Tibial artery (tissue), 4 donors: ENCODE measurements at regions not wholly inside any gene's neighbourhood (a gene's known extent, or its start where the extent isn't known, plus 50 kb on each side); places are given as distances from the start of the nearest gene placed in this dataset.

Source experiments
- DNase-seq, 2 donors: peaks; one replicate each; pipeline ENCODE4 v3.0.0-alpha.2; 2019
- H3K27ac ChIP-seq, 2 donors: fragments of 200-600 bp; sonication (generic) in 1 of 2; 1 replicate in 1 of 2; 2 replicates in 1 of 2; pipeline ENCODE4 v1.5.1; 2018 to 2019; ENCODE audit warnings: mild to moderate bottlenecking in 1 of 2
- H3K27me3 ChIP-seq, 2 donors: fragments of 200-600 bp; sonication (generic) in 1 of 2; one replicate each; pipeline versions ENCODE4 v1.5.1 to v1.6.0; 2016 to 2019
- H3K36me3 ChIP-seq, 3 donors: fragments of 200-600 bp; sonication (generic) in 2 of 3; one replicate each; pipeline ENCODE4 v1.5.1; 2016 to 2019; ENCODE audit warnings: mild to moderate bottlenecking in 2 of 3
- H3K4me1 ChIP-seq, 4 donors: fragments of 200-600 bp; sonication (generic) in 2 of 4; 1 replicate in 3 of 4; 2 replicates in 1 of 4; pipeline ENCODE4 v1.5.1; 2016 to 2019
- H3K4me3 ChIP-seq, 2 donors: fragments of 200-600 bp; sonication (generic) in 1 of 2; 1 replicate in 1 of 2; 2 replicates in 1 of 2; pipeline ENCODE4 v1.5.1; 2018 to 2019; ENCODE audit warnings: mild to moderate bottlenecking in 2 of 2
- H3K9me3 ChIP-seq, 3 donors: fragments of 200-600 bp; sonication (generic) in 1 of 3; one replicate each; pipeline ENCODE4 v1.5.1; 2016 to 2019
- intact Hi-C: fragments of 100-400 bp; cut with DNase I; formaldehyde crosslinking; loops from one replicate; pipeline ENCODE4 v1.15.0; 2023; ENCODE audit warnings: low total_unique reads
- TF ChIP-seq, protein P1 (sequence below), 2 experiments: fragments of 200-600 bp in 1 of 2; fragments of 450-650 bp in 1 of 2; IDR thresholded peaks; one replicate each; pipeline ENCODE4 v1.5.1; 2017 to 2019; ENCODE audit warnings: antibody characterized with exemption in 2 of 2, mild to moderate bottlenecking in 1 of 2, moderate library complexity in 1 of 2

DNA sequence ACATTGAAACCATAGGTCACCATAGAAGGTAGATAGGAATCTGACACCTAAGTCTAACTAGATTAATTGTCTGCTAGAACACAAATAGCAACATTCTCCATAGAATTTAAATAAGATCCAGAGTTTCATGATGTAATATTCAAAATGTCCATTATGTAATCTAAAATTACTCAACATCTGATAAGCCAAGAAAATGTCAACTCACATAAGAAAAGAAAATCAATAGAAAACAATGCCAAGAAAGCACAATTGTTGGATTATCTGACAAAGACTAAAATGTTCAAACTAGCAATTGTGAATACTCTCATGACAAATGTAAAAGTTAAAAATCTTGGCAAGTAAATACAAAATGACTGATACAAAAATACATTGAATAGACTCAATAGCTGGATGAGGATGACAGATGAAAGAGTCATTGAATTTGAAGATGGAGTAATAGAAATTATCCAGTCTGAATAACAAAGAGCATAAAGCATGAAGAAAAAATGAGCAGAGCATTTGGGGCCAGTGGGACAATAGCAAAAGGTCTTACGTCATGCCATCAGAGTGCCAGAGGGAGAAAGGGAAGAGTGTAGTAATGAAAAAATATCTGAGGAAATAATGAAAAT lies 358.6 kb downstream of the METTL4 start:
- DNase-seq, result no peak
- H3K4me1 ChIP-seq, result no peaks in the 10 kb centered on the region
- TF ChIP-seq, protein P1, sequence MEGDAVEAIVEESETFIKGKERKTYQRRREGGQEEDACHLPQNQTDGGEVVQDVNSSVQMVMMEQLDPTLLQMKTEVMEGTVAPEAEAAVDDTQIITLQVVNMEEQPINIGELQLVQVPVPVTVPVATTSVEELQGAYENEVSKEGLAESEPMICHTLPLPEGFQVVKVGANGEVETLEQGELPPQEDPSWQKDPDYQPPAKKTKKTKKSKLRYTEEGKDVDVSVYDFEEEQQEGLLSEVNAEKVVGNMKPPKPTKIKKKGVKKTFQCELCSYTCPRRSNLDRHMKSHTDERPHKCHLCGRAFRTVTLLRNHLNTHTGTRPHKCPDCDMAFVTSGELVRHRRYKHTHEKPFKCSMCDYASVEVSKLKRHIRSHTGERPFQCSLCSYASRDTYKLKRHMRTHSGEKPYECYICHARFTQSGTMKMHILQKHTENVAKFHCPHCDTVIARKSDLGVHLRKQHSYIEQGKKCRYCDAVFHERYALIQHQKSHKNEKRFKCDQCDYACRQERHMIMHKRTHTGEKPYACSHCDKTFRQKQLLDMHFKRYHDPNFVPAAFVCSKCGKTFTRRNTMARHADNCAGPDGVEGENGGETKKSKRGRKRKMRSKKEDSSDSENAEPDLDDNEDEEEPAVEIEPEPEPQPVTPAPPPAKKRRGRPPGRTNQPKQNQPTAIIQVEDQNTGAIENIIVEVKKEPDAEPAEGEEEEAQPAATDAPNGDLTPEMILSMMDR (IDR thresholded peaks at IDR 0.05), result no peak
- H3K9me3 ChIP-seq, result no peaks in the 10 kb centered on the region
- H3K36me3 ChIP-seq, result no peaks in the 10 kb centered on the region
- intact Hi-C loops, result no loop called here
- H3K27ac ChIP-seq, result no peak overlapping the region
- H3K27me3 ChIP-seq, result no peaks in the 10 kb centered on the region
- H3K4me3 ChIP-seq, result no peak overlapping the region

DNA sequence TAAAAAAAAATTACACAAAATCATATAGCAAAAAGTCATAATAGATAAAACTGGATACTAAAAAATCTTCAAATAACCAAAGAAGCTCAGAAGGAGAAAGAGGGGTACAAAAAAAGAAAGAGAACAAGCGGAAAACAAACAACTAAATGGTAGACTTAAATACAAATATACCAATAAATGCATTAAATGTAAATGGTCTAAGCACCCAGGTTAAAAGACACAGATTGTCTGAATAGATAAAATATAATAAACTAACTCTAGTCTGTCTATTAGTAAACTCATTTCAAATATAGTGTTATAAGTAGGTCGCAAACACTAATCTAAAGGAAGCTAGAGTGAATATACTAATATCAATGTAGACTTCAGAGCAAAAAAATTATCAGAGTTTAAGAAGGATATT lies 357.4 kb downstream of the METTL4 start:
- no peaks in the 10 kb centered on the region for H3K36me3 ChIP-seq
- no peak overlapping the region for H3K4me3 ChIP-seq
- H3K9me3 ChIP-seq, result no peaks in the 10 kb centered on the region
- TF ChIP-seq, protein P1 (IDR thresholded peaks at IDR 0.05), result no peak
- H3K4me1 ChIP-seq, result no peaks in the 10 kb centered on the region
- H3K27ac ChIP-seq, result no peak overlapping the region
- intact Hi-C loops, result no loop called here
- no peaks in the 10 kb centered on the region for H3K27me3 ChIP-seq
- DNase-seq, result no peak

DNA sequence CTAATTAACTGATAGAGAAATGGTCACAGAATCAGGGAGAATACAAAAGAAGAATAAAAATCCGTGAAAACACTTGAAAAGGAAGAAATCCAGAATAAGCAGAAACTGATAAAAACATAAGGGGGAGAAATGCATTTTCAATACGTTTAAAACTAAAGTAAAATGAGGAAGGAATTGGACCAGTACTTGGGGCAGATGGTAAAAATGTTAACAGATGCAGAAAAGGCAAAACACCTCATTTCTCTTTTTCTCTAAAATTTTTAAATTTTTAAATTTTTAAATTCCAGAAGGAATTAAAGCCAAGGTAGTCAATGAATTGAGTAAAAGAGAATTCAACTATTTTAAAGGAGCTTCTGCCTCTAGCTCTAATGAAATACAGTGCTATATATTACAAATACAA lies 353.9 kb downstream of the METTL4 start:
- no peak overlapping the region for H3K27ac ChIP-seq
- H3K4me3 ChIP-seq, result no peak overlapping the region
- H3K9me3 ChIP-seq, result no peaks in the 10 kb centered on the region
- H3K27me3 ChIP-seq, result no peaks in the 10 kb centered on the region
- intact Hi-C loops, result no loop called here
- no peak for DNase-seq
- H3K4me1 ChIP-seq, result no peaks in the 10 kb centered on the region
- TF ChIP-seq, protein P1 (IDR thresholded peaks at IDR 0.05), result no peak
- H3K36me3 ChIP-seq, result no peaks in the 10 kb centered on the region

DNA sequence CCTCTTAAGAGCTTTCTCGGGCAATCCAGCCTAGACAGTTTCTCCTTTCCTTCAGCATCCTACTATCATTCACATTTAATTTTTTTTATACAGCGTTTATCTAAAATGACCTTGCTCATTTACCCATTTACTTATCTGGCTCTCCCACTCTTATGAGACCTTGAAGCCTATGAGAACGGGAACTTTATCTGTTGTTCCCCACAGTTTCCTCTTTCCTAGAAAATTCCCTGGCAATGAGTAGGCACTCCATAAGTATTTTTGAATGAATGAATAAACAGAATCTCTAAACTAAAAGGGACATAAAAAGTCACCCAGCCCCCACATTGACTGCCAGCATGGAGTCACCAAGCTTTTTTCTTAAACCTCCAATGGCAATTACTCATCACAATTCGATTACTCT lies 353.2 kb downstream of the METTL4 start:
- H3K27me3 ChIP-seq, result no peaks in the 10 kb centered on the region
- intact Hi-C loops, result no loop called here
- no peak for DNase-seq
- H3K4me1 ChIP-seq, result peaks cover 0 to 1% (median 0%) of the 10 kb centered on the region in 4 donors
- no peak overlapping the region for H3K4me3 ChIP-seq
- no peaks in the 10 kb centered on the region for H3K9me3 ChIP-seq
- no peaks in the 10 kb centered on the region for H3K36me3 ChIP-seq
- no peak overlapping the region for H3K27ac ChIP-seq
- TF ChIP-seq, protein P1 (IDR thresholded peaks at IDR 0.05), result no peak

DNA sequence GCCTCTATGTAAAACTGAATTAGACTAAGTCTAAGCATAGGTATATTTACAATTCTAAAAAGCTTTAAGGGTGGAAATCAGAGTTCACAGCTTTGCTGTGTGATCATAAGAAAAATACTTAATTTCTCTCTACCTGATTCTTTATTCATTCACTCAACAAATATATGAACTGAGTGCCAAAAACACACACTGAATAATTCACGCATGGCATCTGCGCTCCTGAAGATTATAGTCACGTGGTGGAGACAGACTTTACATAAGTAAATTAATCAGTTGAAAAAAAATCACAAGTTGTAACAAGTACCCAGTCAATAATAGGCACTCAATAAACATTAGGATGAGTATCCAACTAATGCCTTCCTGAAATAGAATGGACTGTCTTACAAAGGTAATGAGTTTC lies 351.6 kb downstream of the METTL4 start:
- intact Hi-C loops, result no loop called here
- no peaks in the 10 kb centered on the region for H3K27me3 ChIP-seq
- no peak overlapping the region for H3K4me3 ChIP-seq
- H3K36me3 ChIP-seq, result no peaks in the 10 kb centered on the region
- H3K27ac ChIP-seq, result no peak overlapping the region
- no peak for DNase-seq
- H3K4me1 ChIP-seq, result peaks cover 0 to 10% (median 3%) of the 10 kb centered on the region in 4 donors
- TF ChIP-seq, protein P1 (IDR thresholded peaks at IDR 0.05), result no peak
- no peaks in the 10 kb centered on the region for H3K9me3 ChIP-seq
